SK-N-SH (cell line): ENCODE measurements at regions not wholly inside any gene's neighbourhood (a gene's known extent, or its start where the extent isn't known, plus 50 kb on each side); places are given as distances from the start of the nearest gene placed in this dataset.

Experiments
- CHD2 ChIP-seq: fragments of 150-350 bp; IDR thresholded peaks from 2 replicates; pipeline ENCODE4 v1.6.1; 2018; ENCODE audit warnings: low read length; ENCODE audit not compliant: partially characterized antibody
- CTCF ChIP-seq: fragments of 200-600 bp; sonication (generic); IDR thresholded peaks from 2 replicates; pipeline ENCODE4 v1.6.1; 2017; ENCODE audit warnings: antibody characterized with exemption, mild to moderate bottlenecking, moderate library complexity
- EZH2phosphoT487 ChIP-seq: fragments of 200-600 bp; sonication (generic); IDR thresholded peaks from 2 replicates; pipeline ENCODE4 v1.6.1; 2017; ENCODE audit warnings: low read depth, mixed run types, mild to moderate bottlenecking, antibody characterized with exemption, moderate library complexity, borderline replicate concordance

- TF ChIP-seq CTCF (no peak), EZH2phosphoT487 (no peak), CHD2 (no peak)
Measured at GRCh38 chr7:98465022-98465421, 64.1 kb upstream of the BAIAP2L1 start.
